ENCODE measurements at regions not wholly inside any gene's neighbourhood (a gene's known extent, or its start where the extent isn't known, plus 50 kb on each side); places are given as distances from the start of the nearest gene placed in this dataset.
"Not testable (repeated sequence)": the region's sequence is repeated elsewhere in the genome, so short reads cannot be mapped to it uniquely, and the experiment has no call there.

GRCh38 chr13:65504213-65504612 is 1725.9 kb downstream of the PCDH9 start:
- Histone ChIP-seq H3K4me3 (ENCODE audit: low read length, poor library complexity, severe bottlenecking) (no peak overlapping the region), H3K4me2 (ENCODE audit: low read depth, low read length, poor library complexity, severe bottlenecking) (no peak overlapping the region), H2AFZ (ENCODE audit: low read length) (no peak overlapping the region), H3F3A (ENCODE audit: low read depth) (no peaks in the 10 kb centered on the region), H3K79me2 (ENCODE audit: insufficient read depth, low read length) (no peaks in the 10 kb centered on the region), H3K9ac (ENCODE audit: low read depth, low read length, poor library complexity, severe bottlenecking) (no peak overlapping the region), H3K4me1 (ENCODE audit: insufficient read depth, low read length, poor library complexity, severe bottlenecking) (peaks cover 6% of the 10 kb centered on the region), H3K36me3 (ENCODE audit: insufficient read depth, low read length) (no peaks in the 10 kb centered on the region), H3K27me3 (ENCODE audit: insufficient read depth, low read length, poor library complexity, severe bottlenecking) (no peaks in the 10 kb centered on the region), H3K9me2 (replicated peaks; ENCODE audit: low read depth, low read length) (no peaks in the 10 kb centered on the region), H4K20me1 (ENCODE audit: insufficient read depth, low read length, poor library complexity, severe bottlenecking) (no peaks in the 10 kb centered on the region), H3K9me3 (ENCODE audit: insufficient read depth, low read depth, low read length) (no peaks in the 10 kb centered on the region)
- TF ChIP-seq CTCF (conservative IDR thresholded peaks at IDR 0.05; ENCODE audit: low read length), result no peak
- TF ChIP-seq EZH2phosphoT487 (IDR thresholded peaks at IDR 0.05; ENCODE audit: borderline replicate concordance), result no peak

GRCh38 chr13:65500481-65500880 is 1729.7 kb downstream of the PCDH9 start:
- no peak overlapping the region for H3K9ac ChIP-seq (ENCODE audit: low read depth, low read length, poor library complexity, severe bottlenecking)
- no peaks in the 10 kb centered on the region for H3K4me1 ChIP-seq (ENCODE audit: insufficient read depth, low read length, poor library complexity, severe bottlenecking)
- H3K9me2 ChIP-seq (replicated peaks; ENCODE audit: low read depth, low read length), result no peaks in the 10 kb centered on the region
- no peaks in the 10 kb centered on the region for H4K20me1 ChIP-seq (ENCODE audit: insufficient read depth, low read length, poor library complexity, severe bottlenecking)
- H3K27me3 ChIP-seq (ENCODE audit: insufficient read depth, low read length, poor library complexity, severe bottlenecking), result no peaks in the 10 kb centered on the region
- H2AFZ ChIP-seq (ENCODE audit: low read length), result no peak overlapping the region
- H3K4me3 ChIP-seq (ENCODE audit: low read length, poor library complexity, severe bottlenecking), result no peak overlapping the region
- H3K4me2 ChIP-seq (ENCODE audit: low read depth, low read length, poor library complexity, severe bottlenecking), result no peak overlapping the region
- TF ChIP-seq EZH2phosphoT487 (IDR thresholded peaks at IDR 0.05; ENCODE audit: borderline replicate concordance), result no peak
- H3K9me3 ChIP-seq (ENCODE audit: insufficient read depth, low read depth, low read length), result no peaks in the 10 kb centered on the region
- no peaks in the 10 kb centered on the region for H3K79me2 ChIP-seq (ENCODE audit: insufficient read depth, low read length)
- no peaks in the 10 kb centered on the region for H3K36me3 ChIP-seq (ENCODE audit: insufficient read depth, low read length)
- H3F3A ChIP-seq (ENCODE audit: low read depth), result no peaks in the 10 kb centered on the region

GRCh38 chr13:65499256-65499655 is 1730.9 kb downstream of the PCDH9 start:
- TF ChIP-seq CTCF (conservative IDR thresholded peaks at IDR 0.05; ENCODE audit: low read length) (no peak), EZH2phosphoT487 (IDR thresholded peaks at IDR 0.05; ENCODE audit: borderline replicate concordance) (no peak)
- no peaks in the 10 kb centered on the region for H3K79me2 ChIP-seq (ENCODE audit: insufficient read depth, low read length)
- H3K36me3 ChIP-seq (ENCODE audit: insufficient read depth, low read length), result no peaks in the 10 kb centered on the region
- H3K9ac ChIP-seq (ENCODE audit: low read depth, low read length, poor library complexity, severe bottlenecking), result no peak overlapping the region
- H3K9me2 ChIP-seq (replicated peaks; ENCODE audit: low read depth, low read length), result no peaks in the 10 kb centered on the region
- no peaks in the 10 kb centered on the region for H3F3A ChIP-seq (ENCODE audit: low read depth)
- H3K4me1 ChIP-seq (ENCODE audit: insufficient read depth, low read length, poor library complexity, severe bottlenecking), result no peaks in the 10 kb centered on the region
- H2AFZ ChIP-seq (ENCODE audit: low read length), result no peak overlapping the region
- H4K20me1 ChIP-seq (ENCODE audit: insufficient read depth, low read length, poor library complexity, severe bottlenecking), result no peaks in the 10 kb centered on the region
- no peak overlapping the region for H3K4me3 ChIP-seq (ENCODE audit: low read length, poor library complexity, severe bottlenecking)
- no peaks in the 10 kb centered on the region for H3K9me3 ChIP-seq (ENCODE audit: insufficient read depth, low read depth, low read length)
- H3K4me2 ChIP-seq (ENCODE audit: low read depth, low read length, poor library complexity, severe bottlenecking), result no peak overlapping the region
- no peaks in the 10 kb centered on the region for H3K27me3 ChIP-seq (ENCODE audit: insufficient read depth, low read length, poor library complexity, severe bottlenecking)

GRCh38 chr13:65497265-65497664 is 1732.9 kb downstream of the PCDH9 start:
- TF ChIP-seq CTCF (conservative IDR thresholded peaks at IDR 0.05; ENCODE audit: low read length) (no peak), EZH2phosphoT487 (IDR thresholded peaks at IDR 0.05; ENCODE audit: borderline replicate concordance) (no peak)
- H3K9me3 ChIP-seq (ENCODE audit: insufficient read depth, low read depth, low read length), result no peaks in the 10 kb centered on the region
- no peak overlapping the region for H3K4me2 ChIP-seq (ENCODE audit: low read depth, low read length, poor library complexity, severe bottlenecking)
- no peaks in the 10 kb centered on the region for H3K9me2 ChIP-seq (replicated peaks; ENCODE audit: low read depth, low read length)
- H3K79me2 ChIP-seq (ENCODE audit: insufficient read depth, low read length), result no peaks in the 10 kb centered on the region
- H3K36me3 ChIP-seq (ENCODE audit: insufficient read depth, low read length), result no peaks in the 10 kb centered on the region
- H3K4me1 ChIP-seq (ENCODE audit: insufficient read depth, low read length, poor library complexity, severe bottlenecking), result no peaks in the 10 kb centered on the region
- no peaks in the 10 kb centered on the region for H4K20me1 ChIP-seq (ENCODE audit: insufficient read depth, low read length, poor library complexity, severe bottlenecking)
- no peak overlapping the region for H3K4me3 ChIP-seq (ENCODE audit: low read length, poor library complexity, severe bottlenecking)
- no peak overlapping the region for H2AFZ ChIP-seq (ENCODE audit: low read length)
- no peaks in the 10 kb centered on the region for H3K27me3 ChIP-seq (ENCODE audit: insufficient read depth, low read length, poor library complexity, severe bottlenecking)
- H3K9ac ChIP-seq (ENCODE audit: low read depth, low read length, poor library complexity, severe bottlenecking), result no peak overlapping the region
- H3F3A ChIP-seq (ENCODE audit: low read depth), result no peaks in the 10 kb centered on the region

- H3K4me3 ChIP-seq (ENCODE audit: low read length, poor library complexity, severe bottlenecking); H3K9me2 ChIP-seq (replicated peaks; ENCODE audit: low read depth, low read length); H3K9ac ChIP-seq (ENCODE audit: low read depth, low read length, poor library complexity, severe bottlenecking); H3K4me2 ChIP-seq (ENCODE audit: low read depth, low read length, poor library complexity, severe bottlenecking); H3K79me2 ChIP-seq (ENCODE audit: insufficient read depth, low read length); H2AFZ ChIP-seq (ENCODE audit: low read length); H3K27me3 ChIP-seq (ENCODE audit: insufficient read depth, low read length, poor library complexity, severe bottlenecking); H4K20me1 ChIP-seq (ENCODE audit: insufficient read depth, low read length, poor library complexity, severe bottlenecking); H3F3A ChIP-seq (ENCODE audit: low read depth); H3K36me3 ChIP-seq (ENCODE audit: insufficient read depth, low read length); H3K9me3 ChIP-seq (ENCODE audit: insufficient read depth, low read depth, low read length): not testable (repeated sequence)
- H3K4me1 ChIP-seq (ENCODE audit: insufficient read depth, low read length, poor library complexity, severe bottlenecking), result peaks cover 17% of the 10 kb centered on the region
Observed at GRCh38 chr13:65490725-65491124, 1739.4 kb downstream of the PCDH9 start.

All from Loucy (cell line).